ENCODE measurements at regions not wholly inside any gene's neighbourhood (a gene's known extent, or its start where the extent isn't known, plus 50 kb on each side); places are given as distances from the start of the nearest gene placed in this dataset.

- TF ChIP-seq CTCF (conservative IDR thresholded peaks at IDR 0.05): no peak
- no peak for TF ChIP-seq ZFX (IDR thresholded peaks at IDR 0.05)
Measured at GRCh38 chr9:75431375-75431774, 343.1 kb downstream of the OSTF1 start.
